Fibroblast of lung (primary cell): ENCODE measurements at regions not wholly inside any gene's neighbourhood (a gene's known extent, or its start where the extent isn't known, plus 50 kb on each side); places are given as distances from the start of the nearest gene placed in this dataset.
A peak's percentile ranks its signal among the peaks of the same experiment; 100 is the strongest.

ENCODE experiments used
- DNase-seq, 2 donors: peaks; one replicate each; pipeline versions ENCODE4 v3.0.0 to v3.0.0-alpha.2; 2010; ENCODE audit warnings: low read depth in 2 of 2
- H2AFZ ChIP-seq: 2 replicates; pipeline ENCODE4 v1.5.1; 2012; ENCODE audit warnings: low read length, control low read depth, inconsistent platforms
- H3K27ac ChIP-seq: 2 replicates; pipeline ENCODE4 v1.5.1; 2011; ENCODE audit warnings: low read length, control low read depth; ENCODE audit not compliant: insufficient read depth
- H3K27me3 ChIP-seq: 2 replicates; pipeline ENCODE4 v1.5.1; 2011; ENCODE audit warnings: mild to moderate bottlenecking, low read length; ENCODE audit not compliant: control insufficient read depth, insufficient read depth
- H3K36me3 ChIP-seq: 2 replicates; pipeline ENCODE4 v1.5.1; 2011; ENCODE audit warnings: low read length; ENCODE audit not compliant: control insufficient read depth, insufficient read depth
- H3K4me1 ChIP-seq: 2 replicates; pipeline ENCODE4 v1.5.1; 2011; ENCODE audit warnings: low read length; ENCODE audit not compliant: control insufficient read depth, insufficient read depth; ENCODE audit errors: extremely low read depth
- H3K4me2 ChIP-seq: 2 replicates; pipeline ENCODE4 v1.5.1; 2011; ENCODE audit warnings: low read length, control low read depth; ENCODE audit not compliant: insufficient read depth; ENCODE audit errors: extremely low read depth
- H3K4me3 ChIP-seq, 4 experiments: fragments of 200-600 bp in 1 of 4; sonication (generic) in 1 of 4; replicated peaks in 1 of 4; 2 replicates each; pipeline ENCODE4 v1.5.1; 2011 to 2016; ENCODE audit warnings: low read length in 4 of 4, low read depth in 3 of 4, mild to moderate bottlenecking in 3 of 4, control low read depth in 2 of 4, inconsistent platforms in 1 of 4, mixed read lengths in 1 of 4; ENCODE audit not compliant: insufficient read depth in 1 of 4; ENCODE audit errors: control extremely low read depth in 1 of 4
- H3K79me2 ChIP-seq: 2 replicates; pipeline ENCODE4 v1.5.1; 2012; ENCODE audit warnings: mild to moderate bottlenecking, low read length, inconsistent platforms; ENCODE audit not compliant: control insufficient read depth, insufficient read depth
- H3K9ac ChIP-seq: 2 replicates; pipeline ENCODE4 v1.5.1; 2011; ENCODE audit warnings: mild to moderate bottlenecking, low read length, control low read depth; ENCODE audit not compliant: insufficient read depth
- H3K9me3 ChIP-seq: 2 replicates; pipeline ENCODE4 v1.5.1; 2012; ENCODE audit warnings: low read depth, low read length; ENCODE audit not compliant: control insufficient read depth, insufficient read depth
- H4K20me1 ChIP-seq: 2 replicates; pipeline ENCODE4 v1.5.1; 2011; ENCODE audit warnings: low read length; ENCODE audit not compliant: control insufficient read depth, insufficient read depth; ENCODE audit errors: extremely low read depth
- CTCF ChIP-seq, 2 donors: IDR thresholded peaks in 1 of 2; conservative IDR thresholded peaks in 1 of 2; 1 replicate in 1 of 2; 2 replicates in 1 of 2; pipeline ENCODE4 v1.5.1; 2011 to 2012; ENCODE audit warnings: low read length in 2 of 2, control low read depth in 1 of 2, inconsistent platforms in 1 of 2, low read depth in 1 of 2, mild to moderate bottlenecking in 1 of 2
- EZH2 ChIP-seq: IDR thresholded peaks from 2 replicates; pipeline ENCODE4 v1.5.1; 2012; ENCODE audit warnings: low read length, control low read depth, mild to moderate bottlenecking; ENCODE audit errors: missing control alignments

GRCh38 chr2:180662521-180662920, 317.9 kb upstream of the UBE2E3 start:
- no peaks in the 10 kb centered on the region for H3K27me3 ChIP-seq
- H3K4me3 ChIP-seq, result no peak overlapping the region
- H3K4me1 ChIP-seq, result peaks cover 2% of the 10 kb centered on the region
- no peak overlapping the region for H3K27ac ChIP-seq
- H3K9me3 ChIP-seq, result no peaks in the 10 kb centered on the region
- H3K36me3 ChIP-seq, result no peaks in the 10 kb centered on the region
- no peak overlapping the region for H2AFZ ChIP-seq
- no peaks in the 10 kb centered on the region for H4K20me1 ChIP-seq
- H3K79me2 ChIP-seq, result no peaks in the 10 kb centered on the region
- no peak for DNase-seq
- H3K4me2 ChIP-seq, result peak overlapping the region; percentile 30
- no peak overlapping the region for H3K9ac ChIP-seq
- no peak for TF ChIP-seq CTCF (conservative IDR thresholded peaks at IDR 0.05 in 1 of 2, IDR thresholded peaks at IDR 0.05 in 1 of 2; ENCODE audit: low read depth in 1 of 2, low read length in 2 of 2)
- TF ChIP-seq EZH2, result no peak

- Histone ChIP-seq H3K4me1 (peaks cover 4% of the 10 kb centered on the region), H2AFZ (no peak overlapping the region), H3K9ac (no peak overlapping the region), H3K27ac (no peak overlapping the region), H3K36me3 (no peaks in the 10 kb centered on the region), H3K27me3 (no peaks in the 10 kb centered on the region), H3K4me2 (no peak overlapping the region), H3K79me2 (no peaks in the 10 kb centered on the region), H3K9me3 (no peaks in the 10 kb centered on the region), H4K20me1 (no peaks in the 10 kb centered on the region), H3K4me3 (no peak overlapping the region)
- no peak for TF ChIP-seq CTCF (conservative IDR thresholded peaks at IDR 0.05 in 1 of 2, IDR thresholded peaks at IDR 0.05 in 1 of 2; ENCODE audit: low read depth in 1 of 2, low read length in 2 of 2)
- no peak for TF ChIP-seq EZH2
- DNase-seq, result no peak
These were observed 318.7 kb upstream of the UBE2E3 start for GRCh38 chr2:180661686-180662030.

GRCh38 chr2:180660881-180661685, 319.3 kb upstream of the UBE2E3 start:
- Histone ChIP-seq H4K20me1 (no peaks in the 10 kb centered on the region), H3K4me2 (no peak overlapping the region), H3K9me3 (no peaks in the 10 kb centered on the region), H2AFZ (no peak overlapping the region), H3K27me3 (no peaks in the 10 kb centered on the region), H3K36me3 (no peaks in the 10 kb centered on the region), H3K9ac (no peak overlapping the region), H3K79me2 (no peaks in the 10 kb centered on the region), H3K4me1 (peaks cover 6% of the 10 kb centered on the region), H3K27ac (no peak overlapping the region), H3K4me3 (no peak overlapping the region)
- no peak for DNase-seq
- TF ChIP-seq CTCF (conservative IDR thresholded peaks at IDR 0.05 in 1 of 2, IDR thresholded peaks at IDR 0.05 in 1 of 2; ENCODE audit: low read depth in 1 of 2, low read length in 2 of 2) (no peak), EZH2 (no peak)
